ENCODE measurements at regions not wholly inside any gene's neighbourhood (a gene's known extent, or its start where the extent isn't known, plus 50 kb on each side); places are given as distances from the start of the nearest gene placed in this dataset.
A peak's percentile ranks its signal among the peaks of the same experiment; 100 is the strongest.

GRCh38 chr11:95363708-95364107, 132.7 kb upstream of the SESN3 start:
- peaks cover 3% of the 10 kb centered on the region for H3K27me3 Mint-ChIP-seq (ENCODE audit: insufficient read depth, low read depth)
- Histone ChIP-seq H3K4me2 (peak overlapping the region; percentile 16), H3K9me3 (ENCODE audit: low read depth) (no peaks in the 10 kb centered on the region), H3F3A (ENCODE audit: low read depth) (peaks cover 16% of the 10 kb centered on the region), H3K27me3 (no peaks in the 10 kb centered on the region), H3K4me3 (no peak overlapping the region), H2AFZ (replicated peaks) (no peak overlapping the region), H3K79me2 (ENCODE audit: low read depth) (no peaks in the 10 kb centered on the region), H3K36me3 (no peaks in the 10 kb centered on the region), H3K4me1 (peaks cover 48% of the 10 kb centered on the region), H4K20me1 (ENCODE audit: low read depth) (no peaks in the 10 kb centered on the region), H3K9ac (no peak overlapping the region), H3K27ac (no peak overlapping the region)
- H3K9me3 Mint-ChIP-seq, result no peaks in the 10 kb centered on the region
- DNase-seq (ENCODE audit: low spot score), result peak; percentile 87
- no peak overlapping the region for H3K4me3 Mint-ChIP-seq
- H3K36me3 Mint-ChIP-seq, result no peaks in the 10 kb centered on the region
- H3K4me1 Mint-ChIP-seq, result peaks cover 18% of the 10 kb centered on the region
- TF ChIP-seq EZH2 (IDR thresholded peaks at IDR 0.05) (no peak), CTCF (IDR thresholded peaks at IDR 0.05) (peak; percentile 39)
- H3K27ac Mint-ChIP-seq, result peak overlapping the region; percentile 48

GRCh38 chr11:95363164-95363563, 132.2 kb upstream of the SESN3 start:
- H3K9me3 ChIP-seq (ENCODE audit: low read depth), result no peaks in the 10 kb centered on the region
- no peak overlapping the region for H3K4me3 ChIP-seq
- Mint-ChIP-seq H3K27me3 (ENCODE audit: insufficient read depth, low read depth) (peaks cover 3% of the 10 kb centered on the region), H3K4me3 (no peak overlapping the region), H3K36me3 (no peaks in the 10 kb centered on the region), H3K9me3 (no peaks in the 10 kb centered on the region), H3K27ac (no peak overlapping the region), H3K4me1 (peaks cover 18% of the 10 kb centered on the region)
- no peak overlapping the region for H3K27ac ChIP-seq
- no peaks in the 10 kb centered on the region for H3K36me3 ChIP-seq
- TF ChIP-seq CTCF (IDR thresholded peaks at IDR 0.05) (no peak), EZH2 (IDR thresholded peaks at IDR 0.05) (no peak), EZH2phosphoT487 (IDR thresholded peaks at IDR 0.05) (no peak)
- H2AFZ ChIP-seq (replicated peaks), result no peak overlapping the region
- H3K27me3 ChIP-seq, result no peaks in the 10 kb centered on the region
- H3K4me1 ChIP-seq, result peaks cover 48% of the 10 kb centered on the region
- peak overlapping the region; percentile 16 for H3K4me2 ChIP-seq
- H3K79me2 ChIP-seq (ENCODE audit: low read depth), result no peaks in the 10 kb centered on the region
- peaks cover 16% of the 10 kb centered on the region for H3F3A ChIP-seq (ENCODE audit: low read depth)
- H4K20me1 ChIP-seq (ENCODE audit: low read depth), result no peaks in the 10 kb centered on the region
- no peak overlapping the region for H3K9ac ChIP-seq
- DNase-seq (ENCODE audit: low spot score), result no peak

GRCh38 chr11:95361180-95361579, 130.2 kb upstream of the SESN3 start:
- Mint-ChIP-seq H3K4me1 (peaks cover 18% of the 10 kb centered on the region), H3K27ac (no peak overlapping the region), H3K4me3 (no peak overlapping the region), H3K36me3 (no peaks in the 10 kb centered on the region), H3K27me3 (ENCODE audit: insufficient read depth, low read depth) (peaks cover 6% of the 10 kb centered on the region), H3K9me3 (no peaks in the 10 kb centered on the region)
- no peak overlapping the region for H3K4me2 ChIP-seq
- no peaks in the 10 kb centered on the region for H3K9me3 ChIP-seq (ENCODE audit: low read depth)
- no peaks in the 10 kb centered on the region for H4K20me1 ChIP-seq (ENCODE audit: low read depth)
- H3F3A ChIP-seq (ENCODE audit: low read depth), result peaks cover 9% of the 10 kb centered on the region
- H2AFZ ChIP-seq (replicated peaks), result no peak overlapping the region
- no peaks in the 10 kb centered on the region for H3K79me2 ChIP-seq (ENCODE audit: low read depth)
- no peaks in the 10 kb centered on the region for H3K27me3 ChIP-seq
- peaks cover 39% of the 10 kb centered on the region for H3K4me1 ChIP-seq
- H3K27ac ChIP-seq, result no peak overlapping the region
- DNase-seq (ENCODE audit: low spot score), result no peak
- no peak overlapping the region for H3K4me3 ChIP-seq
- TF ChIP-seq EZH2phosphoT487 (IDR thresholded peaks at IDR 0.05) (no peak), CTCF (IDR thresholded peaks at IDR 0.05) (no peak), EZH2 (IDR thresholded peaks at IDR 0.05) (no peak)
- no peak overlapping the region for H3K9ac ChIP-seq
- H3K36me3 ChIP-seq, result no peaks in the 10 kb centered on the region
